ENCODE measurements at regions not wholly inside any gene's neighbourhood (a gene's known extent, or its start where the extent isn't known, plus 50 kb on each side); places are given as distances from the start of the nearest gene placed in this dataset.

DNA sequence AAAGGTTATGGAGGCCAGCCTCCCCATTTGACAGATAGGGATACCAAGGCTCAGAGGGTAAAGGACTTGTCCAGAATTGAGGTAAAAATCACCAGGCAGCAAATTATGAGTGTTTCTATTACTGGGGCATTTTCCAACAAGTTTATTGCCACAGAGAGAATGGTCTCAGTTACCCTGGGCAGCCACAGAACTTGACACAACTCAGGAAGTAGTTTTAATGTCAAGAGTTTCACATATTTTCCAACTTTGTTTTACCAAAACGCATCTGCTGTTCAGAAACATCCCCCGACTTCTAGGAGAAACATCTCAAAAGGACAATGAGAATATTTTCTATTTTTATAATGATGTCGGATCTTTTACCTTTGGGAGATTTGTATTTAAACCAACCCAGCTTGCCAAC, 107.5 kb upstream of the MRPS22 start:
- no peak for DNase-seq (ENCODE audit: low read depth, low spot score)
- 20% methylated on average over 3 of the region's 3 CpGs for WGBS (ENCODE audit: insufficient coverage, insufficient replicate concordance, low lambda C conversion rate, missing lambda C conversion rate)
- Histone ChIP-seq H2AFZ (ENCODE audit: control insufficient read depth, low read depth, low read length) (no peak overlapping the region), H3K27ac (ENCODE audit: control insufficient read depth, insufficient read depth) (no peak overlapping the region), H4K20me1 (ENCODE audit: control insufficient read depth, insufficient read depth) (no peaks in the 10 kb centered on the region), H3K36me3 (ENCODE audit: control insufficient read depth in 2 of 2, insufficient read depth in 2 of 2, low read length in 1 of 2) (no peaks in the 10 kb centered on the region), H3K79me2 (ENCODE audit: control insufficient read depth, insufficient read depth, low read length) (no peaks in the 10 kb centered on the region), H3K27me3 (replicated peaks in 1 of 2; ENCODE audit: control insufficient read depth in 2 of 2, insufficient read depth in 2 of 2, low read length in 1 of 2) (no peaks in the 10 kb centered on the region), H3K4me3 (no peak overlapping the region), H3K9me3 (replicated peaks; ENCODE audit: control insufficient read depth, insufficient read depth, low read length) (no peaks in the 10 kb centered on the region), H3K9ac (ENCODE audit: control insufficient read depth, insufficient read depth, low read length) (no peak overlapping the region), H3K4me2 (ENCODE audit: control insufficient read depth, insufficient read depth) (no peak overlapping the region), H3K4me1 (ENCODE audit: control insufficient read depth, insufficient read depth, low read length) (no peaks in the 10 kb centered on the region)
- no TSS peak for BruUV-seq (replicated peaks)
- POLR2A ChIA-PET, result no interaction called here
- RAD21 ChIA-PET (ENCODE audit: unreplicated experiment), result no interaction called here
- in situ Hi-C loops (cut with MboI), result no loop called here
- CTCF ChIA-PET, result no interaction called here
- intact Hi-C loops (cut with micrococcal nuclease; ENCODE audit: unreplicated experiment), result no loop called here
- SMC1A ChIA-PET (ENCODE audit: uncharacterized antibody, unreplicated experiment), result no interaction called here
- no peak for FAIRE-seq
- no peak for ATAC-seq
- TF ChIP-seq STAT1 (conservative IDR thresholded peaks at IDR 0.05) (no peak), ESRRA (IDR thresholded peaks at IDR 0.05; ENCODE audit: low read length) (no peak), NFYA (IDR thresholded peaks at IDR 0.05; ENCODE audit: borderline replicate concordance, low read depth, low read length) (no peak), JUND (IDR thresholded peaks at IDR 0.05; ENCODE audit: low read depth, low read length) (no peak), HDAC6 (IDR thresholded peaks at IDR 0.05; ENCODE audit: unreplicated experiment) (no peak)
- TF ChIP-seq, protein P1, sequence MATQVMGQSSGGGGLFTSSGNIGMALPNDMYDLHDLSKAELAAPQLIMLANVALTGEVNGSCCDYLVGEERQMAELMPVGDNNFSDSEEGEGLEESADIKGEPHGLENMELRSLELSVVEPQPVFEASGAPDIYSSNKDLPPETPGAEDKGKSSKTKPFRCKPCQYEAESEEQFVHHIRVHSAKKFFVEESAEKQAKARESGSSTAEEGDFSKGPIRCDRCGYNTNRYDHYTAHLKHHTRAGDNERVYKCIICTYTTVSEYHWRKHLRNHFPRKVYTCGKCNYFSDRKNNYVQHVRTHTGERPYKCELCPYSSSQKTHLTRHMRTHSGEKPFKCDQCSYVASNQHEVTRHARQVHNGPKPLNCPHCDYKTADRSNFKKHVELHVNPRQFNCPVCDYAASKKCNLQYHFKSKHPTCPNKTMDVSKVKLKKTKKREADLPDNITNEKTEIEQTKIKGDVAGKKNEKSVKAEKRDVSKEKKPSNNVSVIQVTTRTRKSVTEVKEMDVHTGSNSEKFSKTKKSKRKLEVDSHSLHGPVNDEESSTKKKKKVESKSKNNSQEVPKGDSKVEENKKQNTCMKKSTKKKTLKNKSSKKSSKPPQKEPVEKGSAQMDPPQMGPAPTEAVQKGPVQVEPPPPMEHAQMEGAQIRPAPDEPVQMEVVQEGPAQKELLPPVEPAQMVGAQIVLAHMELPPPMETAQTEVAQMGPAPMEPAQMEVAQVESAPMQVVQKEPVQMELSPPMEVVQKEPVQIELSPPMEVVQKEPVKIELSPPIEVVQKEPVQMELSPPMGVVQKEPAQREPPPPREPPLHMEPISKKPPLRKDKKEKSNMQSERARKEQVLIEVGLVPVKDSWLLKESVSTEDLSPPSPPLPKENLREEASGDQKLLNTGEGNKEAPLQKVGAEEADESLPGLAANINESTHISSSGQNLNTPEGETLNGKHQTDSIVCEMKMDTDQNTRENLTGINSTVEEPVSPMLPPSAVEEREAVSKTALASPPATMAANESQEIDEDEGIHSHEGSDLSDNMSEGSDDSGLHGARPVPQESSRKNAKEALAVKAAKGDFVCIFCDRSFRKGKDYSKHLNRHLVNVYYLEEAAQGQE (IDR thresholded peaks at IDR 0.05; ENCODE audit: low read depth, low read length), result no peak
- TF ChIP-seq, protein P2, sequence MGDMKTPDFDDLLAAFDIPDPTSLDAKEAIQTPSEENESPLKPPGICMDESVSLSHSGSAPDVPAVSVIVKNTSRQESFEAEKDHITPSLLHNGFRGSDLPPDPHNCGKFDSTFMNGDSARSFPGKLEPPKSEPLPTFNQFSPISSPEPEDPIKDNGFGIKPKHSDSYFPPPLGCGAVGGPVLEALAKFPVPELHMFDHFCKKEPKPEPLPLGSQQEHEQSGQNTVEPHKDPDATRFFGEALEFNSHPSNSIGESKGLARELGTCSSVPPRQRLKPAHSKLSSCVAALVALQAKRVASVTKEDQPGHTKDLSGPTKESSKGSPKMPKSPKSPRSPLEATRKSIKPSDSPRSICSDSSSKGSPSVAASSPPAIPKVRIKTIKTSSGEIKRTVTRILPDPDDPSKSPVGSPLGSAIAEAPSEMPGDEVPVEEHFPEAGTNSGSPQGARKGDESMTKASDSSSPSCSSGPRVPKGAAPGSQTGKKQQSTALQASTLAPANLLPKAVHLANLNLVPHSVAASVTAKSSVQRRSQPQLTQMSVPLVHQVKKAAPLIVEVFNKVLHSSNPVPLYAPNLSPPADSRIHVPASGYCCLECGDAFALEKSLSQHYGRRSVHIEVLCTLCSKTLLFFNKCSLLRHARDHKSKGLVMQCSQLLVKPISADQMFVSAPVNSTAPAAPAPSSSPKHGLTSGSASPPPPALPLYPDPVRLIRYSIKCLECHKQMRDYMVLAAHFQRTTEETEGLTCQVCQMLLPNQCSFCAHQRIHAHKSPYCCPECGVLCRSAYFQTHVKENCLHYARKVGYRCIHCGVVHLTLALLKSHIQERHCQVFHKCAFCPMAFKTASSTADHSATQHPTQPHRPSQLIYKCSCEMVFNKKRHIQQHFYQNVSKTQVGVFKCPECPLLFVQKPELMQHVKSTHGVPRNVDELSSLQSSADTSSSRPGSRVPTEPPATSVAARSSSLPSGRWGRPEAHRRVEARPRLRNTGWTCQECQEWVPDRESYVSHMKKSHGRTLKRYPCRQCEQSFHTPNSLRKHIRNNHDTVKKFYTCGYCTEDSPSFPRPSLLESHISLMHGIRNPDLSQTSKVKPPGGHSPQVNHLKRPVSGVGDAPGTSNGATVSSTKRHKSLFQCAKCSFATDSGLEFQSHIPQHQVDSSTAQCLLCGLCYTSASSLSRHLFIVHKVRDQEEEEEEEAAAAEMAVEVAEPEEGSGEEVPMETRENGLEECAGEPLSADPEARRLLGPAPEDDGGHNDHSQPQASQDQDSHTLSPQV (IDR thresholded peaks at IDR 0.05), result no peak
- TF ChIP-seq, protein P3, sequence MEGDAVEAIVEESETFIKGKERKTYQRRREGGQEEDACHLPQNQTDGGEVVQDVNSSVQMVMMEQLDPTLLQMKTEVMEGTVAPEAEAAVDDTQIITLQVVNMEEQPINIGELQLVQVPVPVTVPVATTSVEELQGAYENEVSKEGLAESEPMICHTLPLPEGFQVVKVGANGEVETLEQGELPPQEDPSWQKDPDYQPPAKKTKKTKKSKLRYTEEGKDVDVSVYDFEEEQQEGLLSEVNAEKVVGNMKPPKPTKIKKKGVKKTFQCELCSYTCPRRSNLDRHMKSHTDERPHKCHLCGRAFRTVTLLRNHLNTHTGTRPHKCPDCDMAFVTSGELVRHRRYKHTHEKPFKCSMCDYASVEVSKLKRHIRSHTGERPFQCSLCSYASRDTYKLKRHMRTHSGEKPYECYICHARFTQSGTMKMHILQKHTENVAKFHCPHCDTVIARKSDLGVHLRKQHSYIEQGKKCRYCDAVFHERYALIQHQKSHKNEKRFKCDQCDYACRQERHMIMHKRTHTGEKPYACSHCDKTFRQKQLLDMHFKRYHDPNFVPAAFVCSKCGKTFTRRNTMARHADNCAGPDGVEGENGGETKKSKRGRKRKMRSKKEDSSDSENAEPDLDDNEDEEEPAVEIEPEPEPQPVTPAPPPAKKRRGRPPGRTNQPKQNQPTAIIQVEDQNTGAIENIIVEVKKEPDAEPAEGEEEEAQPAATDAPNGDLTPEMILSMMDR (IDR thresholded peaks at IDR 0.05 in 2 of 3, conservative IDR thresholded peaks at IDR 0.05 in 1 of 3; ENCODE audit: control insufficient read depth in 2 of 3, extremely low read depth in 1 of 3, insufficient read depth in 1 of 3, low read depth in 3 of 3, low read length in 3 of 3), result no peak
- TF ChIP-seq, protein P4, sequence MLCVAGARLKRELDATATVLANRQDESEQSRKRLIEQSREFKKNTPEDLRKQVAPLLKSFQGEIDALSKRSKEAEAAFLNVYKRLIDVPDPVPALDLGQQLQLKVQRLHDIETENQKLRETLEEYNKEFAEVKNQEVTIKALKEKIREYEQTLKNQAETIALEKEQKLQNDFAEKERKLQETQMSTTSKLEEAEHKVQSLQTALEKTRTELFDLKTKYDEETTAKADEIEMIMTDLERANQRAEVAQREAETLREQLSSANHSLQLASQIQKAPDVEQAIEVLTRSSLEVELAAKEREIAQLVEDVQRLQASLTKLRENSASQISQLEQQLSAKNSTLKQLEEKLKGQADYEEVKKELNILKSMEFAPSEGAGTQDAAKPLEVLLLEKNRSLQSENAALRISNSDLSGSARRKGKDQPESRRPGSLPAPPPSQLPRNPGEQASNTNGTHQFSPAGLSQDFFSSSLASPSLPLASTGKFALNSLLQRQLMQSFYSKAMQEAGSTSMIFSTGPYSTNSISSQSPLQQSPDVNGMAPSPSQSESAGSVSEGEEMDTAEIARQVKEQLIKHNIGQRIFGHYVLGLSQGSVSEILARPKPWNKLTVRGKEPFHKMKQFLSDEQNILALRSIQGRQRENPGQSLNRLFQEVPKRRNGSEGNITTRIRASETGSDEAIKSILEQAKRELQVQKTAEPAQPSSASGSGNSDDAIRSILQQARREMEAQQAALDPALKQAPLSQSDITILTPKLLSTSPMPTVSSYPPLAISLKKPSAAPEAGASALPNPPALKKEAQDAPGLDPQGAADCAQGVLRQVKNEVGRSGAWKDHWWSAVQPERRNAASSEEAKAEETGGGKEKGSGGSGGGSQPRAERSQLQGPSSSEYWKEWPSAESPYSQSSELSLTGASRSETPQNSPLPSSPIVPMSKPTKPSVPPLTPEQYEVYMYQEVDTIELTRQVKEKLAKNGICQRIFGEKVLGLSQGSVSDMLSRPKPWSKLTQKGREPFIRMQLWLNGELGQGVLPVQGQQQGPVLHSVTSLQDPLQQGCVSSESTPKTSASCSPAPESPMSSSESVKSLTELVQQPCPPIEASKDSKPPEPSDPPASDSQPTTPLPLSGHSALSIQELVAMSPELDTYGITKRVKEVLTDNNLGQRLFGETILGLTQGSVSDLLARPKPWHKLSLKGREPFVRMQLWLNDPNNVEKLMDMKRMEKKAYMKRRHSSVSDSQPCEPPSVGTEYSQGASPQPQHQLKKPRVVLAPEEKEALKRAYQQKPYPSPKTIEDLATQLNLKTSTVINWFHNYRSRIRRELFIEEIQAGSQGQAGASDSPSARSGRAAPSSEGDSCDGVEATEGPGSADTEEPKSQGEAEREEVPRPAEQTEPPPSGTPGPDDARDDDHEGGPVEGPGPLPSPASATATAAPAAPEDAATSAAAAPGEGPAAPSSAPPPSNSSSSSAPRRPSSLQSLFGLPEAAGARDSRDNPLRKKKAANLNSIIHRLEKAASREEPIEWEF (IDR thresholded peaks at IDR 0.05; ENCODE audit: insufficient replicate concordance, low read depth, low read length), result no peak

Data from GM12878 (cell line).